GM12874 (cell line): ENCODE measurements at regions not wholly inside any gene's neighbourhood (a gene's known extent, or its start where the extent isn't known, plus 50 kb on each side); places are given as distances from the start of the nearest gene placed in this dataset.

Source experiments
- TF ChIP-seq, protein P1 (sequence below): IDR thresholded peaks from 2 replicates; pipeline ENCODE4 v1.5.1; 2011; ENCODE audit warnings: low read depth, mild to moderate bottlenecking, control low read depth, low read length, moderate library complexity; ENCODE audit not compliant: insufficient read depth

DNA sequence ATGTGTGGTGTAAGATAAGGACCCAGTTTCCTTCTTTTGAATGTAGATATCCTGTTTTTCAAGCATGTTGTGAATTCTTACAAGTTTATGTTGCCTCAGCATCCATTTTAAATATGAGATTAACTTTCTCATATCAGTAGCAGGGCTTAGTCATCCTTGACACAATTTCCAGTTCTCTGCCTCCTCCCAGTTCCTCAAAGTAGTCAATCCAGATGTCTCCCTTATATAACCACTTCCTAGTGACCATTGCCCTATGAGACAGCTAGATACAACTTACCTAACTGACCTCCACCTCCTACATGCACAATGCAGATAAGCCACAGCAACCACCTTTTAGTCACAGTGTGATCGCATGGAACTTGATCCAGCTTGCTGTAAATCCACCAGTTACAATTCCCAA is 269.2 kb upstream of the ZNF521 start:
- TF ChIP-seq, protein P1, sequence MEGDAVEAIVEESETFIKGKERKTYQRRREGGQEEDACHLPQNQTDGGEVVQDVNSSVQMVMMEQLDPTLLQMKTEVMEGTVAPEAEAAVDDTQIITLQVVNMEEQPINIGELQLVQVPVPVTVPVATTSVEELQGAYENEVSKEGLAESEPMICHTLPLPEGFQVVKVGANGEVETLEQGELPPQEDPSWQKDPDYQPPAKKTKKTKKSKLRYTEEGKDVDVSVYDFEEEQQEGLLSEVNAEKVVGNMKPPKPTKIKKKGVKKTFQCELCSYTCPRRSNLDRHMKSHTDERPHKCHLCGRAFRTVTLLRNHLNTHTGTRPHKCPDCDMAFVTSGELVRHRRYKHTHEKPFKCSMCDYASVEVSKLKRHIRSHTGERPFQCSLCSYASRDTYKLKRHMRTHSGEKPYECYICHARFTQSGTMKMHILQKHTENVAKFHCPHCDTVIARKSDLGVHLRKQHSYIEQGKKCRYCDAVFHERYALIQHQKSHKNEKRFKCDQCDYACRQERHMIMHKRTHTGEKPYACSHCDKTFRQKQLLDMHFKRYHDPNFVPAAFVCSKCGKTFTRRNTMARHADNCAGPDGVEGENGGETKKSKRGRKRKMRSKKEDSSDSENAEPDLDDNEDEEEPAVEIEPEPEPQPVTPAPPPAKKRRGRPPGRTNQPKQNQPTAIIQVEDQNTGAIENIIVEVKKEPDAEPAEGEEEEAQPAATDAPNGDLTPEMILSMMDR = no peak

DNA sequence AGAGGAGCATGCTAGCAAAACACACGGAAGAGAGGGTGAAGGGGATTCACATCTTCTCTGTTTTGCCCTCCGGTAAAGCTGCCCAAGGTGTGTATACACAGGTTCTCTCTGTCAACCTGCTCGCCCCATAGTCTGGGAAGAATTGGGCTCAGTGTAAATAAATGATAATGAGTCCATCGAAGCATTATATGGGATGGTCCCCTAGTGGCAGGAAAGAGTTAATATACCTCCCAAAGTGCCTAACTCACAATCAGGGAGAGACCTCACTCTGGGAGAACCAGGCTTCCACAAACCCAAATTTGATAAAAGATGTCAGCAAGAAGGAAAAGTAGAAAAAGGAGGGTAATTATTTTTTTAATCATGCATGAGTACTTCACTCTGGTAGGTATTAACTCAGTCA is 262.2 kb upstream of the ZNF521 start:
- TF ChIP-seq, protein P1 = no peak

DNA sequence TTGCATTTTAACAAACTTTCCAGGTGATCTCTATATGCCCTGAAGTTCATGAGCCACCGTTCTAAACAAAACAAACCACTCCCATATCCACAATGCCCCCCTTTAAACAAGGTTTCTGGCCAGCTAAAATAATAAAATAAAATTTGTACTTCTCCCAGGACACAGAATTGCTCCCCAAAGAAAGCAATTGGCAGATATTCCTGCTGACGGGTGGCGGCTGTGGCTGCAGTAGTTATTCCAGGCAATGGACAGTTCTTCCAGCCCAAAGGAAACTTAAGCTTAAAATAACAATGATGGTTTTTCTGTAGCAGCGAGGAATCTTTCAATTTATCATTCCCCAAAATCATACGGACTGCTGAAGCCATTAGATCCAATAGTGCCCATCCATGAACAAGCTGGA is 260.5 kb upstream of the ZNF521 start:
- TF ChIP-seq, protein P1 = no peak

DNA sequence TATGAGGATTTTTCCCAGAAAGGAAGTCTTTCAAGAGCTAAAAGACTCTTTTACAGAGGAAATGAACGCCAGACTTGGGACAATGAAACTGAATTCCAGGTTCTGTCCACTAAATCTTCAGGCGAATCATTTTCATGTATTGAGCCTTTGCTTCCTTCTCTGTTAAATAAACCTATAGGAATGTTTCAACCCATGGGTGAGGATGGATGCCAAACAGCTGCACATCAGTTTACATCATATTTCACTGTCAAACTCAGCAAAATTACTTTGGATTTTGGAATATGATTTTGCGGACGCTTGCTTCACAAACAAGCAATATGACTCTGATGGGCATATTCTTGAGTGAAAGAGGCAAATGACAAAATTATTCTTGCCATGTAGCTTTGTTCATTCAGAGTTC is 256.1 kb upstream of the ZNF521 start:
- TF ChIP-seq, protein P1 = no peak

DNA sequence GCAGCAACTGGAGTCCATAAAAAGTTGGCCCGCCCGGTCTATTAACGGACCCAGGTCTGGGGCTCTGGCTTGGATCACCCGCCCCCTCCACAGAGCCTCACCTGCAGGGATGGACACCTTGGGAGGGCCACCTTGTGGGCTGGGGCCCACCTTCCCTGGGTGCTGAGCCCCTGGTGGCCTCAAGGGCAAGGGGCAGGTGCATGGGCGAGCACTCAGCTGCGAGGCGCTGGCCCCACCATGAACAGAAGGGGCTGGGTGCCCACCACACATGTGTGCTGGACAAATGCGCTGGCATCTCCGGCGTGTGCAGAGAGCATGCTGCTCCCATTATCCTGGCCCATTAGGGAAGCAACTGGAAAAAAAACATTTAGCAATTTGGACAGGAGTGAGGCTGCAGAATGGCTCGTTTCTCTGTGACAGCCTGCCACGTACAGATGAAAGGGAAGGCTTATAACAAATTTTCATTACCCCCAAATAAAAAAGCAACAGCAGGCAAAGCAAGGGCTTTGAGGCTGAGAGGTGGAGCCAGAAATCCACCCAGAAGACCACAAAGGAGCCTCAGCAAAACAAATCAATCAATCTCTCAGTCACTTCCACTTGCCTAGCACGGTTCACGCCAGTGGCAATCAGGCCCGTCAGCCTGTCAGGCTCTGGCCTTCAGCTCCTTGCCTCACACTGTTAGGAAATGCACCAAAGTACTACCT is 253.1 kb upstream of the ZNF521 start:
- TF ChIP-seq, protein P1 = no peak

DNA sequence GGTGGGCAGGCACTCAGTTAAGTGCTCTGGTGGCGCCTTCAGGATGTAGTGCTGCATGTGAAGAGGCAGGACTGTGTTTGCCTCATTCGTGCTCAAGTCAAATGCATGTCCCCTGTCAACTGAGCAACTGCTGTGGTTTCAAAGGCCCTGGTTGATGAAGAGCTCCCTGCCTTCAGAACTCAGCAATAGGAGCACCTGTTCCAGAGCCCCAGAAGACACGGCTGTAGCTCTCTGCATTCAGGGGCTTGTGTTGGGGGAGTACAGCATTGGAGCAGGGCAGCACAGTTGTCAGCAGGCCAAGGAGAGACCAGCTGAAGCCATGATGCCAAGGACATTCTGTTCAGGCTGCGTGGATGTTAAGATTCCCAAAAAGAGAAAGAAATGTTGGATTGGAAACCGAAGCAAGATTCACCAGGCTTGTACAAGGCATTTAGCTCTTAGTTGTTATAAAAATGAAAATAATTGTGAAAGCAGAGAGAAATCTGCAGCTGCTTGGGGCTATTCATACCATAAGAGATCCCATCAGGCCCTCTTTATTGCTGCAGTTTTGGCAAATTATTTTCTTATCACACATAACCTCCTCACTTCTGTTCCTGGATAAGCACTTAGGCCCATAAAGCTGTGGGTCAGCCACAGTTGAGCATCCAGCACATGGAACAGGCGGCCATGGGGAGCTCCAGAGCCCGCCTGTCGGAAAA is 252.4 kb upstream of the ZNF521 start:
- TF ChIP-seq, protein P1 = no peak

DNA sequence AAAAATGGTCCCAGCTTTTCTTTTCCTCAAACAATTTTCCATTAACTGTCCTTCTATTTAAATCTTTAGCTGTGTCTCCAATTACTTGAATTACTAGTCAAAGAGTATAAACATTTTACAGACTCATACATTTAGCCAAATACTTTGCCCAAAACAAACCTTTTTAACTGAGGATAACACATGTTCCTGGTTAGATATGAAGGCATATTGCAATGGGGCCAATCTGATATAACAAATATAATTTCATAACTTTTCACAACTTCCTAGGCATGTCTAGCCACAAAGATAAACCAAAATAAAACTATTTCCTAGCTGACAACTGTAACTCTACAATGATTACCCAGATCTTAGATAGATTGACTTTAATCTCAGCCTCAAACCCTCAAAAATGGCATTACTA is 247.5 kb upstream of the ZNF521 start:
- TF ChIP-seq, protein P1 = no peak
